IMR-90 (cell line): ENCODE measurements at regions not wholly inside any gene's neighbourhood (a gene's known extent, or its start where the extent isn't known, plus 50 kb on each side); places are given as distances from the start of the nearest gene placed in this dataset.

Experiments used
- ATAC-seq: fragments of 200-7000 bp; cut with Tn5 transposase; 2 replicates; pipeline ENCODE4 v1.9.1; 2020; ENCODE audit warnings: low read depth, mild to moderate bottlenecking, moderate library complexity
- BruUV-seq: library from RNA; stranded (reverse); fragments of 400-500 nt; replicated peaks from 2 replicates; lab custom pipeline; 2021; lab: Mats Ljungman, UMichigan
- CTCF ChIA-PET: fragments of 300-600 bp; formaldehyde crosslinking; extraction: SDS; loops from one replicate; lab custom pipeline; 2021; ENCODE audit warnings: antibody characterized with exemption; lab: Yijun Ruan, JAX
- POLR2A ChIA-PET: fragments of 300-600 bp; sonication (Branson Sonifier 250); formaldehyde crosslinking; loops from one replicate; lab custom pipeline; 2022; ENCODE audit warnings: antibody characterized with exemption; ENCODE audit not compliant: unreplicated experiment; lab: Charles Lee
- DNase-seq: peaks from one replicate; pipeline ENCODE4 v3.0.0; 2013
- H2AFZ ChIP-seq: replicated peaks from 2 replicates; pipeline ENCODE3; 2013; ENCODE audit warnings: low read length, mild to moderate bottlenecking; ENCODE audit not compliant: poor library complexity
- H2AK5ac ChIP-seq: 2 replicates; pipeline ENCODE4 v1.6.1; 2013; ENCODE audit warnings: low read depth, low read length, inconsistent platforms
- H2AK9ac ChIP-seq: replicated peaks from 2 replicates; pipeline ENCODE3; 2013; ENCODE audit warnings: mild to moderate bottlenecking, low read depth, low read length, moderate library complexity; ENCODE audit not compliant: poor library complexity
- H2BK120ac ChIP-seq: 2 replicates; pipeline ENCODE4 v1.6.1; 2013; ENCODE audit warnings: low read depth, low read length, inconsistent platforms
- H2BK15ac ChIP-seq: 3 replicates; pipeline ENCODE4 v1.6.1; 2013; ENCODE audit warnings: low read depth, low read length, inconsistent platforms
- H2BK20ac ChIP-seq: 2 replicates; pipeline ENCODE4 v1.6.1; 2013; ENCODE audit warnings: low read depth, mild to moderate bottlenecking, inconsistent platforms, low read length, moderate library complexity
- H2BK5ac ChIP-seq: 2 replicates; pipeline ENCODE4 v1.6.1; 2013; ENCODE audit warnings: mild to moderate bottlenecking, low read depth, low read length, inconsistent platforms; ENCODE audit not compliant: poor library complexity, severe bottlenecking
- H3K14ac ChIP-seq: replicated peaks from 2 replicates; pipeline ENCODE4 v1.6.1; 2013; ENCODE audit warnings: low read depth, low read length, inconsistent platforms
- H3K18ac ChIP-seq: 2 replicates; pipeline ENCODE4 v1.6.1; 2013; ENCODE audit warnings: low read depth, low read length, control low read depth
- H3K23ac ChIP-seq: 2 replicates; pipeline ENCODE4 v1.6.1; 2013; ENCODE audit warnings: low read depth, low read length, inconsistent platforms
- H3K27ac ChIP-seq: 2 replicates; pipeline ENCODE4 v1.5.1; 2013; ENCODE audit warnings: mild to moderate bottlenecking, control low read depth, low read length; ENCODE audit not compliant: insufficient read depth
- H3K27me3 ChIP-seq: 2 replicates; pipeline ENCODE4 v1.6.1; 2013; ENCODE audit warnings: low read length; ENCODE audit not compliant: control insufficient read depth, insufficient read depth
- H3K36me3 ChIP-seq: 2 replicates; pipeline ENCODE4 v1.6.1; 2013; ENCODE audit warnings: low read length, mixed read lengths; ENCODE audit not compliant: control insufficient read depth, insufficient read depth
- H3K4ac ChIP-seq: 2 replicates; pipeline ENCODE4 v1.6.1; 2013; ENCODE audit warnings: low read depth, low read length, inconsistent platforms
- H3K4me1 ChIP-seq: 2 replicates; pipeline ENCODE4 v1.6.1; 2013; ENCODE audit warnings: low read length, mixed read lengths; ENCODE audit not compliant: control insufficient read depth, insufficient read depth
- H3K4me2 ChIP-seq: 2 replicates; pipeline ENCODE4 v1.6.1; 2013; ENCODE audit warnings: low read depth, mild to moderate bottlenecking, control low read depth, low read length, moderate library complexity
- H3K4me3 ChIP-seq: 2 replicates; pipeline ENCODE4 v1.5.1; 2013; ENCODE audit warnings: low read depth, mild to moderate bottlenecking, control low read depth, low read length, moderate library complexity; ENCODE audit not compliant: insufficient read depth
- H3K56ac ChIP-seq: 2 replicates; pipeline ENCODE4 v1.6.1; 2013; ENCODE audit warnings: low read length, inconsistent platforms; ENCODE audit not compliant: insufficient read depth; ENCODE audit errors: extremely low read depth
- H3K79me1 ChIP-seq, 2 experiments: 2 replicates each; pipeline ENCODE4 v1.6.1; 2013; ENCODE audit warnings: low read length in 2 of 2, inconsistent platforms in 1 of 2, low read depth in 1 of 2
- H3K9ac ChIP-seq: 2 replicates; pipeline ENCODE4 v1.6.1; 2013; ENCODE audit warnings: low read depth, low read length, control low read depth
- H3K9me1 ChIP-seq: 2 replicates; pipeline ENCODE4 v1.6.1; 2013; ENCODE audit warnings: low read length, inconsistent platforms; ENCODE audit not compliant: insufficient read depth
- H3K9me3 ChIP-seq: 2 replicates; pipeline ENCODE4 v1.6.1; 2013; ENCODE audit warnings: low read length; ENCODE audit not compliant: control insufficient read depth, insufficient read depth
- H4K20me1 ChIP-seq: 2 replicates; pipeline ENCODE4 v1.6.1; 2013; ENCODE audit warnings: low read length, inconsistent platforms; ENCODE audit not compliant: insufficient read depth
- H4K5ac ChIP-seq: 2 replicates; pipeline ENCODE4 v1.6.1; 2013; ENCODE audit warnings: mild to moderate bottlenecking, low read depth, low read length, control low read depth
- H4K8ac ChIP-seq, 2 experiments: 2 replicates each; pipeline ENCODE4 v1.6.1; 2013; ENCODE audit warnings: low read depth in 2 of 2, low read length in 2 of 2, control low read depth in 1 of 2, inconsistent platforms in 1 of 2
- H4K91ac ChIP-seq: 2 replicates; pipeline ENCODE4 v1.6.1; 2013; ENCODE audit warnings: low read depth, low read length, inconsistent platforms; ENCODE audit not compliant: insufficient read depth
- CTCF ChIP-seq: conservative IDR thresholded peaks from 2 replicates; pipeline ENCODE4 v1.5.1; 2012; ENCODE audit warnings: mild to moderate bottlenecking, low read depth, low read length, improper control_type of control experiment
- MAFK ChIP-seq: IDR thresholded peaks from 2 replicates; pipeline ENCODE4 v1.6.1; 2012; ENCODE audit warnings: low read depth, low read length, improper control_type of control experiment
- MXI1 ChIP-seq: IDR thresholded peaks from 2 replicates; pipeline ENCODE4 v1.6.1; 2012; ENCODE audit warnings: low read depth, mild to moderate bottlenecking, low read length, moderate library complexity, borderline replicate concordance
- WGBS, 2 experiments: methylation state at CpG; one replicate each; pipeline versions ENCODE4 v1.1.5 to v1.1.7; 2013; ENCODE audit warnings: missing lambda C conversion rate in 2 of 2; ENCODE audit not compliant: insufficient read length in 1 of 2; ENCODE audit errors: extremely low coverage in 2 of 2; 5-methylcytosine and 5-hydroxymethylcytosine counted together
- dilution Hi-C: fragments of 300-500 bp; cut with HindIII; formaldehyde crosslinking; loops from one replicate; pipeline ENCODE4 v1.14.3; 2018; ENCODE audit warnings: low sequenced_read_pairs; ENCODE audit not compliant: unreplicated experiment
- in situ Hi-C: fragments of 300-500 bp; cut with MboI; formaldehyde crosslinking; loops from 3 replicates; pipeline ENCODE4 v1.14.3; 2019; ENCODE audit warnings: low sequenced_read_pairs, inconsistent platforms, mixed read lengths
- intact Hi-C: fragments of 100-400 bp; cut with micrococcal nuclease; formaldehyde crosslinking; loops from 2 replicates; pipeline ENCODE4 v1.10.0; 2022

- H3K14ac ChIP-seq, result no peak overlapping the region
- dilution Hi-C loops, result no loop called here
- peak; percentile 60 for ATAC-seq
- H4K20me1 ChIP-seq, result no peaks in the 10 kb centered on the region
- no peaks in the 10 kb centered on the region for H3K36me3 ChIP-seq
- no peak overlapping the region for H3K4ac ChIP-seq
- no peak overlapping the region for H2BK20ac ChIP-seq
- ChIA-PET CTCF (no interaction called here), POLR2A (no interaction called here)
- H3K56ac ChIP-seq, result no peak overlapping the region
- no peak overlapping the region for H2BK15ac ChIP-seq
- no CpG with 5 or more reads among the region's 7 CpGs for WGBS, 2 experiments
- H2BK5ac ChIP-seq, result no peak overlapping the region
- in situ Hi-C loops, result no loop called here
- peak; percentile 32 for DNase-seq
- no peaks in the 10 kb centered on the region for H3K9me1 ChIP-seq
- no peak overlapping the region for H2AFZ ChIP-seq
- no peak overlapping the region for H3K18ac ChIP-seq
- H3K4me3 ChIP-seq, result no peak overlapping the region
- H2AK5ac ChIP-seq, result no peak overlapping the region
- H2AK9ac ChIP-seq, result no peak overlapping the region
- no peak overlapping the region for H2BK120ac ChIP-seq
- no peaks in the 10 kb centered on the region for H3K79me1 ChIP-seq
- TF ChIP-seq MAFK, result no peak
- no peak for TF ChIP-seq CTCF
- TF ChIP-seq MXI1, result no peak
- no peaks in the 10 kb centered on the region for H3K9me3 ChIP-seq
- no peak overlapping the region for H3K4me2 ChIP-seq
- H3K9ac ChIP-seq, result no peak overlapping the region
- no peak overlapping the region for H3K27ac ChIP-seq
- H3K23ac ChIP-seq, result no peak overlapping the region
- intact Hi-C loops, result loop anchor here (5.0 kb wide), 1 partner anchor 52 kb away; no protein-coding TSS in a partner anchor
- no peak overlapping the region for H4K8ac ChIP-seq
- no peak overlapping the region for H4K5ac ChIP-seq
- no peak overlapping the region for H4K91ac ChIP-seq
- no TSS peak for BruUV-seq
- H3K27me3 ChIP-seq, result peaks cover 5% of the 10 kb centered on the region; the same call in 1 of the 2 replicates
- no peaks in the 10 kb centered on the region for H3K4me1 ChIP-seq
These were observed 69.4 kb upstream of the ARHGAP28 start for GRCh38 chr18:6659963-6660725.
